ENCODE measurements at regions not wholly inside any gene's neighbourhood (a gene's known extent, or its start where the extent isn't known, plus 50 kb on each side); places are given as distances from the start of the nearest gene placed in this dataset.

GRCh38 chr2:79389481-79389880, 123.4 kb upstream of the CTNNA2 start:
- Histone ChIP-seq H3K9me3 (ENCODE audit: low read length) (no peaks in the 10 kb centered on the region), H3K9me2 (ENCODE audit: insufficient read depth, low read length) (no peaks in the 10 kb centered on the region), H3K27ac (ENCODE audit: low read depth, low read length, poor library complexity, severe bottlenecking) (no peak overlapping the region), H4K20me1 (ENCODE audit: insufficient read depth, low read length) (no peaks in the 10 kb centered on the region), H3K36me3 (ENCODE audit: insufficient read depth, low read length) (no peaks in the 10 kb centered on the region), H3K4me2 (ENCODE audit: low read length) (no peak overlapping the region), H3K4me1 (ENCODE audit: insufficient read depth, low read length, poor library complexity, severe bottlenecking) (no peaks in the 10 kb centered on the region), H3K79me2 (ENCODE audit: insufficient read depth, low read depth, low read length) (no peaks in the 10 kb centered on the region), H2AFZ (ENCODE audit: low read length) (no peak overlapping the region), H3K4me3 (ENCODE audit: low read depth, low read length, poor library complexity, severe bottlenecking) (no peak overlapping the region)
- ChIA-PET POLR2A (no interaction called here), CTCF (ENCODE audit: unreplicated experiment) (no interaction called here)
- no TSS peak for BruUV-seq (replicated peaks)
- TF ChIP-seq EZH2phosphoT487 (IDR thresholded peaks at IDR 0.05; ENCODE audit: borderline replicate concordance, low read depth, low read length) (no peak), CTCF (conservative IDR thresholded peaks at IDR 0.05; ENCODE audit: low read length) (no peak)
- intact Hi-C loops (cut with micrococcal nuclease; ENCODE audit: unreplicated experiment): no loop called here
- DNase-seq (ENCODE audit: low spot score): no peak

- Histone ChIP-seq H2AFZ (ENCODE audit: low read length) (no peak overlapping the region), H3K4me1 (ENCODE audit: insufficient read depth, low read length, poor library complexity, severe bottlenecking) (no peaks in the 10 kb centered on the region), H4K20me1 (ENCODE audit: insufficient read depth, low read length) (no peaks in the 10 kb centered on the region), H3K4me2 (ENCODE audit: low read length) (no peak overlapping the region), H3K4me3 (ENCODE audit: low read depth, low read length, poor library complexity, severe bottlenecking) (no peak overlapping the region), H3K79me2 (ENCODE audit: insufficient read depth, low read depth, low read length) (no peaks in the 10 kb centered on the region), H3K9me2 (ENCODE audit: insufficient read depth, low read length) (no peaks in the 10 kb centered on the region), H3K36me3 (ENCODE audit: insufficient read depth, low read length) (no peaks in the 10 kb centered on the region), H3K9me3 (ENCODE audit: low read length) (no peaks in the 10 kb centered on the region), H3K27ac (ENCODE audit: low read depth, low read length, poor library complexity, severe bottlenecking) (no peak overlapping the region)
- no peak for TF ChIP-seq EZH2phosphoT487 (IDR thresholded peaks at IDR 0.05; ENCODE audit: borderline replicate concordance, low read depth, low read length)
- TF ChIP-seq CTCF (conservative IDR thresholded peaks at IDR 0.05; ENCODE audit: low read length): no peak
- ChIA-PET CTCF (ENCODE audit: unreplicated experiment) (no interaction called here), POLR2A (no interaction called here)
- intact Hi-C loops (cut with micrococcal nuclease; ENCODE audit: unreplicated experiment): no loop called here
- BruUV-seq (replicated peaks): no TSS peak
- no peak for DNase-seq (ENCODE audit: low spot score)
These were observed 124.8 kb upstream of the CTNNA2 start for GRCh38 chr2:79388024-79388423.

DNA sequence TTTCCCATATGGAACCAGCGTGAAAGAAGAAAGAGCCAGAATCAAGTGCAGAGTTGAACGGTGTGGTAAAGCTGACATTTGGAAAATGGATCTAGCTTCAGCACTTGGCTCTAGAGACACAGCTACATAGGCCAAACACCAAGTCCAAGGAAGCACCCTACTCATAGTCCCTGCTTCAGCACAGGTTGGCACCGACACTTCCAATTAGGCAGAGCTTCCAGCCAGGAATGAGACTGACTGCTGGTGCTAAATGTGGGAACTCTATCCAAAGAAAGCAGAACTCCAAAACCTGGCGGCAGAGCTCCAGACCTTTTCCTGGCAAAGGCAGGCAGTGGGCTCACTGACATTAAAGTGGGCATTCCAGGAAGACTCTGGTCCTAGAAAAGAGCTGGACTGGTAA, 125.4 kb upstream of the CTNNA2 start:
- no peak overlapping the region for H3K27ac ChIP-seq (ENCODE audit: low read depth, low read length, poor library complexity, severe bottlenecking)
- H2AFZ ChIP-seq (ENCODE audit: low read length): no peak overlapping the region
- no peak for DNase-seq (ENCODE audit: low spot score)
- ChIA-PET POLR2A (no interaction called here), CTCF (ENCODE audit: unreplicated experiment) (no interaction called here)
- H3K9me3 ChIP-seq (ENCODE audit: low read length): no peaks in the 10 kb centered on the region
- TF ChIP-seq CTCF (conservative IDR thresholded peaks at IDR 0.05; ENCODE audit: low read length): no peak
- no peak for TF ChIP-seq EZH2phosphoT487 (IDR thresholded peaks at IDR 0.05; ENCODE audit: borderline replicate concordance, low read depth, low read length)
- no peaks in the 10 kb centered on the region for H3K79me2 ChIP-seq (ENCODE audit: insufficient read depth, low read depth, low read length)
- no peaks in the 10 kb centered on the region for H4K20me1 ChIP-seq (ENCODE audit: insufficient read depth, low read length)
- no TSS peak for BruUV-seq (replicated peaks)
- intact Hi-C loops (cut with micrococcal nuclease; ENCODE audit: unreplicated experiment): no loop called here
- no peaks in the 10 kb centered on the region for H3K9me2 ChIP-seq (ENCODE audit: insufficient read depth, low read length)
- no peaks in the 10 kb centered on the region for H3K4me1 ChIP-seq (ENCODE audit: insufficient read depth, low read length, poor library complexity, severe bottlenecking)
- H3K4me3 ChIP-seq (ENCODE audit: low read depth, low read length, poor library complexity, severe bottlenecking): no peak overlapping the region
- H3K4me2 ChIP-seq (ENCODE audit: low read length): no peak overlapping the region
- no peaks in the 10 kb centered on the region for H3K36me3 ChIP-seq (ENCODE audit: insufficient read depth, low read length)

Measured in OCI-LY7 (cell line).